Colonic mucosa (tissue), 4 donors: ENCODE measurements at regions not wholly inside any gene's neighbourhood (a gene's known extent, or its start where the extent isn't known, plus 50 kb on each side); places are given as distances from the start of the nearest gene placed in this dataset.

Experiments used
- DNase-seq: peaks from one replicate; pipeline ENCODE4 v3.0.0-alpha.2; 2020
- H3K27ac ChIP-seq: fragments of 200-600 bp; one replicate; pipeline ENCODE4 v1.8.0; 2021
- H3K27me3 ChIP-seq: fragments of 200-600 bp; one replicate; pipeline ENCODE4 v1.8.0; 2021
- H3K36me3 ChIP-seq: fragments of 200-600 bp; one replicate; pipeline ENCODE4 v1.8.0; 2021
- H3K4me1 ChIP-seq: fragments of 200-600 bp; one replicate; pipeline ENCODE4 v1.8.0; 2021; ENCODE audit warnings: mild to moderate bottlenecking
- H3K4me3 ChIP-seq: fragments of 200-600 bp; one replicate; pipeline ENCODE4 v1.8.0; 2021
- H3K9ac ChIP-seq, 2 donors: one replicate each; pipeline ENCODE4 v1.7.0; 2013; ENCODE audit warnings: control low read depth in 2 of 2, low read depth in 2 of 2, low read length in 2 of 2
- H3K9me3 ChIP-seq: fragments of 200-600 bp; one replicate; pipeline ENCODE4 v1.8.0; 2021
- intact Hi-C: fragments of 100-400 bp; cut with DNase I; formaldehyde crosslinking; loops from one replicate; pipeline ENCODE4 v1.14.1; 2022
- TF ChIP-seq, protein P1 (sequence below): fragments of 200-600 bp; IDR thresholded peaks from one replicate; pipeline ENCODE4 v1.8.0; 2022; ENCODE audit warnings: antibody characterized with exemption, mild to moderate bottlenecking
- donor health status: healthy.
- donor health status: DM: no; HTN: no; CAD: no.
- donor health status: DM: no; HTN: no; CAD: no.

- Histone ChIP-seq H3K4me3 (no peak overlapping the region), H3K27me3 (no peaks in the 10 kb centered on the region), H3K9ac (no peak overlapping the region), H3K27ac (no peak overlapping the region), H3K4me1 (no peaks in the 10 kb centered on the region), H3K9me3 (no peaks in the 10 kb centered on the region), H3K36me3 (no peaks in the 10 kb centered on the region)
- intact Hi-C loops = no loop called here
- TF ChIP-seq, protein P1, sequence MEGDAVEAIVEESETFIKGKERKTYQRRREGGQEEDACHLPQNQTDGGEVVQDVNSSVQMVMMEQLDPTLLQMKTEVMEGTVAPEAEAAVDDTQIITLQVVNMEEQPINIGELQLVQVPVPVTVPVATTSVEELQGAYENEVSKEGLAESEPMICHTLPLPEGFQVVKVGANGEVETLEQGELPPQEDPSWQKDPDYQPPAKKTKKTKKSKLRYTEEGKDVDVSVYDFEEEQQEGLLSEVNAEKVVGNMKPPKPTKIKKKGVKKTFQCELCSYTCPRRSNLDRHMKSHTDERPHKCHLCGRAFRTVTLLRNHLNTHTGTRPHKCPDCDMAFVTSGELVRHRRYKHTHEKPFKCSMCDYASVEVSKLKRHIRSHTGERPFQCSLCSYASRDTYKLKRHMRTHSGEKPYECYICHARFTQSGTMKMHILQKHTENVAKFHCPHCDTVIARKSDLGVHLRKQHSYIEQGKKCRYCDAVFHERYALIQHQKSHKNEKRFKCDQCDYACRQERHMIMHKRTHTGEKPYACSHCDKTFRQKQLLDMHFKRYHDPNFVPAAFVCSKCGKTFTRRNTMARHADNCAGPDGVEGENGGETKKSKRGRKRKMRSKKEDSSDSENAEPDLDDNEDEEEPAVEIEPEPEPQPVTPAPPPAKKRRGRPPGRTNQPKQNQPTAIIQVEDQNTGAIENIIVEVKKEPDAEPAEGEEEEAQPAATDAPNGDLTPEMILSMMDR = no peak
- DNase-seq = no peak
Observed at GRCh38 chr22:44588348-44588747, 90.3 kb upstream of the RTL6 start.

DNA sequence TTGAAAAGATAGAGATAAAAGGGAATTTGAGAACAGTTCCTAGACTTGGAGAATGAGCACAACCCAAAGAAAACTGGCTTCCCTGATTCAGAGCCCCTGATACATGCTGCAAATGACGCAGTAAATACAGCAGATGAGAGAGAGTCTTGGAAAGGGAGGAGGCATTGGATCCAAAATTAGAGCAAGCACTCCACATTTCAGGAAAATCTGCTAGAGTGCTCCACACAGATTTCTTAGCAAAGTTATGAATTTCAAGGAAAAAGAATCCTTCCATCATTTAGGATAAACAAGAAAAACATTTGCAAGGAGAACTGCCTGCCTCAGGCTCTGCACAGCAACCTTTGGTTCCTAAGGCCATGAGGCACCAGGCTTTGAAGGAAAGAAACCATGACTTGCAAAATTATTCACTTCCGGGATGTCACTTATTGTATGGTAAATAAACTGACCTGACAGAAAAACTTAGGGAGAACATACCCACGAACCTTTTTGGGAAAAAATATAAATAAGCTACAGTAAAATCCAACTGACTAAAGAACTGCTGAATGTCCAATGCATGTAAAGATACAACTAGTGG is 89.8 kb upstream of the RTL6 start:
- no peaks in the 10 kb centered on the region for H3K36me3 ChIP-seq
- no peak overlapping the region for H3K9ac ChIP-seq
- H3K4me1 ChIP-seq = no peaks in the 10 kb centered on the region
- TF ChIP-seq, protein P1 = no peak
- H3K9me3 ChIP-seq = no peaks in the 10 kb centered on the region
- H3K27me3 ChIP-seq = no peaks in the 10 kb centered on the region
- DNase-seq = no peak
- no peak overlapping the region for H3K4me3 ChIP-seq
- no peak overlapping the region for H3K27ac ChIP-seq
- intact Hi-C loops = no loop called here

GRCh38 chr22:44586999-44587736 is 89.1 kb upstream of the RTL6 start:
- TF ChIP-seq, protein P1 = no peak
- no peaks in the 10 kb centered on the region for H3K27me3 ChIP-seq
- intact Hi-C loops = no loop called here

DNA sequence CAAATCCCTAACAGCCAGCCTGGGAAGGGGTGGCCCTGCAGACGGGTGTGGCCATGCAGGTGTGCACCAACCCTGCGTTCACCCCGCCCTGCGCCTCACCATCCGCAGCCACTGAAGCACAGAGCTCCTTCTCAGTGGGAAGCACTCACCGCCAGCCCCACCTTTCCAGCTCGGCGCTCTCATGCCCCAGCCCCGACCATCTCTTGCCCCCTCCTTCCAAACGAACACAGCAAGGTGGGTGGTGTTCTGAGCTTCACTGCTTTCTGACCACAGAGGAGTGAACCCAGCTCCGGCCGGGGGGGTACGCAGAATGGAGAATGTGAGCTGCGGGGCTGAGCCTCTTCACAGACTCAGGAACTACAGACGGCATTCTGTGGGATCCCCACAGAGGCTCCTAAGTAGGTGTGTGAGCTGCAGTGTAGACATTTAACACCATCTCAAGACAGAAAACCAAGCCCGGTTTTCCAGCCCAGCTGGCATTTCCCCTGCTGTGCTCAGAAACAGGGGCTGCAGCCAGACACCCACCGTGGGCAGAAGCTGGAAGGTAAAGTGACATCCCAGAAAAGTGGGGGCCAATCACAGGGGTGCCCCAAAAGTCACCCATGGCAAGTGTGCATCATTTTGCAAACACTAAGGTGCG is 88.4 kb upstream of the RTL6 start:
- H3K4me1 ChIP-seq = no peaks in the 10 kb centered on the region
- TF ChIP-seq, protein P1 = no peak
- DNase-seq = no peak
- H3K36me3 ChIP-seq = no peaks in the 10 kb centered on the region
- H3K9me3 ChIP-seq = no peaks in the 10 kb centered on the region
- intact Hi-C loops = no loop called here
- H3K9ac ChIP-seq = no peak overlapping the region
- H3K27me3 ChIP-seq = no peaks in the 10 kb centered on the region
- no peak overlapping the region for H3K4me3 ChIP-seq
- no peak overlapping the region for H3K27ac ChIP-seq

More at GRCh38 chr22:44586999-44587736, 89.1 kb upstream of the RTL6 start:
- H3K27ac ChIP-seq = no peak overlapping the region
- no peak overlapping the region for H3K9ac ChIP-seq
- no peak overlapping the region for H3K4me3 ChIP-seq
- H3K9me3 ChIP-seq = no peaks in the 10 kb centered on the region
- H3K4me1 ChIP-seq = no peaks in the 10 kb centered on the region
- no peaks in the 10 kb centered on the region for H3K36me3 ChIP-seq
- DNase-seq = no peak

DNA sequence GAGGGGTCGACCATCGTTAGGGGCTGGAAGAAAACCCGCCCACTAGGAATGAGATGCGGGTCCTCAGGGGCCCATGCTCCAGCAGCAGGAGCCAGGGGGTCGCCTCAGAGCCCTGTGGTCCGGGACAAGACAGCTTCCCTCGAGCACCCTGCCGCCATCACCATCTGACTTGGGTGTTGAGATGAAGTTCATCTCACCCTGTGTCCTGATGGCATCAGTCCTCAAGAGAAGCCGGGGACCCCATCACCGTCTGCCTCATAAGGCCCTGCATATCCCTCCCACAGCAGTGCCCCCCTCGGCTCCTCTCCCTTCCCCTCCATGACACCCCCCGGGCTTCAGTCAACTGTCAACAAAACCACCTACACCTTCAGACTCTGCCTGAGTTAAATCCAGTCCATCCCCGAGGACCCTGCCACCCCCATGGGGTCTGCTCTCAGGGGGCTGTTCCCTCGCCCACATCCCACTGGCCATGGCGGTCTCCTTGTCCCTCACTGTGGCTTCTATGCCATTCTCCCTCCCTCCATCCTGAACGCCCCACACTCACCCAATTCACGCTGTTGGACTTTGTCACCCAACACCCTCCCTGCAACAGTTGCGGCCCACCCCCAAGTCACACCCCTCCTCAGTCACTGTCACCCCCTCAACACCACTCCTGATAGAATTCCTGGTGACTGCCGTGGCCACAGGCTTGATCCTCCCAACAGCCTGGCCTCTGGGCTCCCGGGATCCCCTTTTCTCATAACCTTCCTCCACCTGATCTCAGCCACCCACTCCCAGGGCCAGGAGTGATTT is 87.7 kb upstream of the RTL6 start:
- Histone ChIP-seq H3K36me3 (no peaks in the 10 kb centered on the region), H3K9ac (no peak overlapping the region), H3K9me3 (no peaks in the 10 kb centered on the region), H3K4me3 (no peak overlapping the region), H3K4me1 (no peaks in the 10 kb centered on the region), H3K27ac (no peak overlapping the region), H3K27me3 (no peaks in the 10 kb centered on the region)
- TF ChIP-seq, protein P1 = no peak
- intact Hi-C loops = no loop called here
- DNase-seq = no peak
